SK-N-SH treated with all-trans-retinoic acid at 6 μM for 48 hours (cell line): ENCODE measurements at regions not wholly inside any gene's neighbourhood (a gene's known extent, or its start where the extent isn't known, plus 50 kb on each side); places are given as distances from the start of the nearest gene placed in this dataset.

ENCODE experiments used
- ATAC-seq: fragments of 200-7000 bp; cut with Tn5 transposase; 3 replicates; pipeline ENCODE4 v1.9.1; 2020; ENCODE audit warnings: mild to moderate bottlenecking, moderate library complexity
- ARNTL ChIP-seq: fragments of 450-650 bp; formaldehyde crosslinking; IDR thresholded peaks from 2 replicates; pipeline ENCODE4 v1.5.0; 2020; ENCODE audit warnings: low read depth, mild to moderate bottlenecking, moderate library complexity, borderline replicate concordance
- BACH2 ChIP-seq: fragments of 250-450 bp; sonication (Bioruptor Pico); IDR thresholded peaks from 2 replicates; pipeline ENCODE4 v1.9.0; 2021; ENCODE audit warnings: mild to moderate bottlenecking, borderline replicate concordance
- CREB5 ChIP-seq: fragments of 250-450 bp; sonication (Bioruptor Pico); IDR thresholded peaks from 2 replicates; pipeline ENCODE4 v1.5.1; 2020; ENCODE audit warnings: low read depth, mild to moderate bottlenecking, moderate library complexity
- CSDC2 ChIP-seq: fragments of 250-450 bp; sonication (Bioruptor Pico); IDR thresholded peaks from 2 replicates; pipeline ENCODE4 v1.5.0; 2020; ENCODE audit warnings: mild to moderate bottlenecking, moderate library complexity
- CSRNP3 ChIP-seq: fragments of 250-450 bp; sonication (Bioruptor Pico); IDR thresholded peaks from 2 replicates; pipeline ENCODE4 v1.5.1; 2021; ENCODE audit warnings: mild to moderate bottlenecking, moderate library complexity
- ESRRG ChIP-seq: fragments of 250-450 bp; sonication (Bioruptor Pico); IDR thresholded peaks from 2 replicates; pipeline ENCODE4 v1.6.1; 2021; ENCODE audit warnings: mild to moderate bottlenecking
- GLIS3 ChIP-seq: fragments of 250-450 bp; sonication (Bioruptor Pico); IDR thresholded peaks from 2 replicates; pipeline ENCODE4 v1.5.0; 2020; ENCODE audit warnings: mild to moderate bottlenecking, moderate library complexity
- ISL1 ChIP-seq: fragments of 250-450 bp; sonication (Bioruptor Pico); IDR thresholded peaks from 2 replicates; pipeline ENCODE4 v2.1.2; 2022; ENCODE audit warnings: mild to moderate bottlenecking, moderate library complexity
- OSR1 ChIP-seq: fragments of 250-450 bp; sonication (Bioruptor Pico); IDR thresholded peaks from 2 replicates; pipeline ENCODE4 v1.8.0; 2022; ENCODE audit warnings: moderate library complexity, mild to moderate bottlenecking, inconsistent platforms
- POU6F1 ChIP-seq: fragments of 250-450 bp; sonication (Bioruptor Pico); IDR thresholded peaks from 2 replicates; pipeline ENCODE4 v1.8.0; 2021; ENCODE audit warnings: low read depth, mild to moderate bottlenecking, moderate library complexity, borderline replicate concordance
- PPARA ChIP-seq: fragments of 250-450 bp; sonication (Bioruptor Pico); IDR thresholded peaks from 2 replicates; pipeline ENCODE4 v1.5.0; 2020; ENCODE audit warnings: mild to moderate bottlenecking, borderline replicate concordance
- RARB ChIP-seq: fragments of 250-450 bp; sonication (Bioruptor Pico); IDR thresholded peaks from 2 replicates; pipeline ENCODE4 v1.8.0; 2021; ENCODE audit warnings: mild to moderate bottlenecking, moderate library complexity
- SNAI2 ChIP-seq: fragments of 250-450 bp; sonication (Bioruptor Pico); IDR thresholded peaks from 2 replicates; pipeline ENCODE4 v1.5.0; 2020; ENCODE audit warnings: mild to moderate bottlenecking, moderate library complexity
- TCF4 ChIP-seq: fragments of 250-450 bp; sonication (Bioruptor Pico); IDR thresholded peaks from 2 replicates; pipeline ENCODE4 v1.8.0; 2021; ENCODE audit warnings: mild to moderate bottlenecking, moderate library complexity, borderline replicate concordance
- TOX ChIP-seq: fragments of 250-450 bp; sonication (Bioruptor Pico); IDR thresholded peaks from 2 replicates; pipeline ENCODE4 v1.8.0; 2021; ENCODE audit warnings: mild to moderate bottlenecking, moderate library complexity, borderline replicate concordance
- ZC3H10 ChIP-seq: fragments of 250-450 bp; sonication (Bioruptor Pico); IDR thresholded peaks from 2 replicates; pipeline ENCODE4 v1.5.1; 2021; ENCODE audit warnings: mild to moderate bottlenecking, moderate library complexity
- ZFP3 ChIP-seq: fragments of 250-450 bp; sonication (Bioruptor Pico); IDR thresholded peaks from 2 replicates; pipeline ENCODE4 v1.5.0; 2020; ENCODE audit warnings: mild to moderate bottlenecking, moderate library complexity
- ZFP30 ChIP-seq: fragments of 450-650 bp; formaldehyde crosslinking; IDR thresholded peaks from 2 replicates; pipeline ENCODE4 v1.5.0; 2022; ENCODE audit warnings: mild to moderate bottlenecking, moderate library complexity
- ZNF565 ChIP-seq: fragments of 450-650 bp; formaldehyde crosslinking; conservative IDR thresholded peaks from 2 replicates; pipeline ENCODE4 v1.5.0; 2020; ENCODE audit warnings: low read depth, mild to moderate bottlenecking, moderate library complexity
- ZNF70 ChIP-seq: fragments of 450-650 bp; formaldehyde crosslinking; IDR thresholded peaks from 2 replicates; pipeline ENCODE4 v1.5.0; 2020; ENCODE audit warnings: mild to moderate bottlenecking, moderate library complexity
- ZNF8 ChIP-seq: fragments of 450-650 bp; formaldehyde crosslinking; IDR thresholded peaks from 2 replicates; pipeline ENCODE4 v1.5.0; 2020; ENCODE audit warnings: mild to moderate bottlenecking, moderate library complexity
- TF ChIP-seq, protein P1 (sequence below): fragments of 250-450 bp; sonication (Bioruptor Pico); IDR thresholded peaks from 2 replicates; pipeline ENCODE4 v1.8.0; 2020; ENCODE audit warnings: mild to moderate bottlenecking, moderate library complexity, borderline replicate concordance

- no peak for ATAC-seq
- no peak for TF ChIP-seq ISL1
- TF ChIP-seq TOX (CRISPR knock-in tag), result no peak
- TF ChIP-seq ZNF565 (CRISPR knock-in tag), result no peak
- TF ChIP-seq CREB5 (CRISPR knock-in tag), result no peak
- TF ChIP-seq ESRRG (CRISPR knock-in tag), result no peak
- TF ChIP-seq CSDC2 (CRISPR knock-in tag), result no peak
- TF ChIP-seq ZNF70, result no peak
- no peak for TF ChIP-seq PPARA (CRISPR knock-in tag)
- TF ChIP-seq TCF4 (CRISPR knock-in tag), result no peak
- no peak for TF ChIP-seq BACH2 (CRISPR knock-in tag)
- TF ChIP-seq CSRNP3, result no peak
- no peak for TF ChIP-seq RARB (CRISPR knock-in tag)
- no peak for TF ChIP-seq SNAI2 (CRISPR knock-in tag)
- no peak for TF ChIP-seq ZNF8 (CRISPR knock-in tag)
- TF ChIP-seq ZC3H10 (CRISPR knock-in tag), result no peak
- TF ChIP-seq ZFP3 (CRISPR knock-in tag), result no peak
- TF ChIP-seq ZFP30 (CRISPR knock-in tag), result no peak
Observed at GRCh38 chr21:40924641-40925040, 77.7 kb upstream of the DSCAM start.

DNA sequence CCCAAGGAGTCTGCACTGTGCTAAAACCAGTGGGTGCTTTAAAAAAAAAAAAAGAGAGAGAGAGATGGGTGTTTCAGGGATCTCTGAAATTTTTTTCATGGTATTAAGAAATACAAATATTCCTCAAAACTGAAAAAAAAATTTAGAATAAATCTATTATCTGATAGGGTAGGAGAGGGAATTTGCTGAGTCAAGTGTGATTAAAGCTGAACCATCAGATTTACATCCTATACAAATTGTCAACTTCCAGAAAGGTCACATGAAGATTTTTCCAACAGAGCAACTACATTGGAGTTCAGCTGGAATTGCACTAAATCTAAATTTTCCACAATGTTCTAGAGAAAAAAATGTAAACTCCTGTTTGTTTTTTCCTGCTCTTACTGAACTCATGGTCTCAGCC lies 79.3 kb upstream of the DSCAM start:
- TF ChIP-seq ZFP30 (CRISPR knock-in tag) (no peak), CSRNP3 (no peak), ZFP3 (CRISPR knock-in tag) (no peak), SNAI2 (CRISPR knock-in tag) (no peak), OSR1 (CRISPR knock-in tag) (no peak), CREB5 (CRISPR knock-in tag) (no peak), ARNTL (CRISPR knock-in tag) (no peak), PPARA (CRISPR knock-in tag) (no peak), ZNF70 (no peak), TOX (CRISPR knock-in tag) (no peak), RARB (CRISPR knock-in tag) (no peak), GLIS3 (CRISPR knock-in tag) (no peak), ISL1 (no peak), POU6F1 (CRISPR knock-in tag) (no peak), ESRRG (CRISPR knock-in tag) (no peak), BACH2 (CRISPR knock-in tag) (no peak), ZNF565 (CRISPR knock-in tag) (no peak), ZNF8 (CRISPR knock-in tag) (no peak), ZC3H10 (CRISPR knock-in tag) (no peak)
- TF ChIP-seq, protein P1, sequence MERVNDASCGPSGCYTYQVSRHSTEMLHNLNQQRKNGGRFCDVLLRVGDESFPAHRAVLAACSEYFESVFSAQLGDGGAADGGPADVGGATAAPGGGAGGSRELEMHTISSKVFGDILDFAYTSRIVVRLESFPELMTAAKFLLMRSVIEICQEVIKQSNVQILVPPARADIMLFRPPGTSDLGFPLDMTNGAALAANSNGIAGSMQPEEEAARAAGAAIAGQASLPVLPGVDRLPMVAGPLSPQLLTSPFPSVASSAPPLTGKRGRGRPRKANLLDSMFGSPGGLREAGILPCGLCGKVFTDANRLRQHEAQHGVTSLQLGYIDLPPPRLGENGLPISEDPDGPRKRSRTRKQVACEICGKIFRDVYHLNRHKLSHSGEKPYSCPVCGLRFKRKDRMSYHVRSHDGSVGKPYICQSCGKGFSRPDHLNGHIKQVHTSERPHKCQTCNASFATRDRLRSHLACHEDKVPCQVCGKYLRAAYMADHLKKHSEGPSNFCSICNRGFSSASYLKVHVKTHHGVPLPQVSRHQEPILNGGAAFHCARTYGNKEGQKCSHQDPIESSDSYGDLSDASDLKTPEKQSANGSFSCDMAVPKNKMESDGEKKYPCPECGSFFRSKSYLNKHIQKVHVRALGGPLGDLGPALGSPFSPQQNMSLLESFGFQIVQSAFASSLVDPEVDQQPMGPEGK (CRISPR knock-in tag), result no peak
- TF ChIP-seq, all 23 proteins: peak for 0
- ATAC-seq, result no peak
